ENCODE measurements at regions not wholly inside any gene's neighbourhood (a gene's known extent, or its start where the extent isn't known, plus 50 kb on each side); places are given as distances from the start of the nearest gene placed in this dataset.
"Not testable (repeated sequence)": the region's sequence is repeated elsewhere in the genome, so short reads cannot be mapped to it uniquely, and the experiment has no call there.

- no peaks in the 10 kb centered on the region for H3K36me3 ChIP-seq (ENCODE audit: control insufficient read depth, insufficient read depth, low read length, severe bottlenecking)
- peaks cover 16% of the 10 kb centered on the region for H3K27me3 ChIP-seq (replicated peaks; ENCODE audit: control insufficient read depth, insufficient read depth, low read length)
- no peaks in the 10 kb centered on the region for H3K4me1 ChIP-seq (ENCODE audit: control insufficient read depth, insufficient read depth, low read length)
- no peak overlapping the region for H3K4me3 ChIP-seq (ENCODE audit: low read length)
- no peak overlapping the region for H3K9ac ChIP-seq (ENCODE audit: low read length)
- DNase-seq (ENCODE audit: low read depth): no peak
- H3K9me3 ChIP-seq (ENCODE audit: control insufficient read depth, low read length): no peaks in the 10 kb centered on the region
Observed at GRCh38 chr10:61021926-61022325, 77.9 kb upstream of the RHOBTB1 start.

- Histone ChIP-seq H3K4me1 (ENCODE audit: control insufficient read depth, insufficient read depth, low read length) (no peaks in the 10 kb centered on the region), H3K4me3 (ENCODE audit: low read length) (no peak overlapping the region), H3K9ac (ENCODE audit: low read length) (no peak overlapping the region), H3K9me3 (ENCODE audit: control insufficient read depth, low read length) (no peaks in the 10 kb centered on the region), H3K36me3 (ENCODE audit: control insufficient read depth, insufficient read depth, low read length, severe bottlenecking) (no peaks in the 10 kb centered on the region), H3K27me3 (replicated peaks; ENCODE audit: control insufficient read depth, insufficient read depth, low read length) (peaks cover 12% of the 10 kb centered on the region)
- no peak for DNase-seq (ENCODE audit: low read depth)
Observed at GRCh38 chr10:61020420-61021158, 76.6 kb upstream of the RHOBTB1 start.

DNA sequence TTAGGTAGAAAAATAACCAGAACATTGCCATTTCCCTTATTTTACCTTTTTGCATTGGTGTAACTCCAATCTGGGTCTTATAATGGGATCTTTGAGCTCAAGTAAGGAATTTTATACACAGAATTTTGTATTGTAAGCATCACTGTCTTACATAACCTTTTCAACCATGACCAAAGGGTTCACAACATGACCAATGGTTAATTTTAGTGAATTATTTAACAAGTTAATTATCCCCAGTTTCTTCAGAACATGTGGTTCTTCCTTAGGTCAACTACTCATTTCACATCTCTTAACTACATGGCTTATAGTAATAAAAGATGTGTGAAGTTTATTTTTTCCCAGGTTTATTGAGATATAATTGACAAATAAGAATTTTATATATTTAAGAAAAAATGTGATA, 74.2 kb upstream of the RHOBTB1 start:
- Histone ChIP-seq H3K36me3 (ENCODE audit: control insufficient read depth, insufficient read depth, low read length, severe bottlenecking) (no peaks in the 10 kb centered on the region), H3K9me3 (ENCODE audit: control insufficient read depth, low read length) (no peaks in the 10 kb centered on the region), H3K4me1 (ENCODE audit: control insufficient read depth, insufficient read depth, low read length) (no peaks in the 10 kb centered on the region), H3K27me3 (replicated peaks; ENCODE audit: control insufficient read depth, insufficient read depth, low read length) (no peaks in the 10 kb centered on the region), H3K4me3 (ENCODE audit: low read length) (no peak overlapping the region), H3K9ac (ENCODE audit: low read length) (no peak overlapping the region)
- no peak for DNase-seq (ENCODE audit: low read depth)

GRCh38 chr10:61016630-61017029, 72.6 kb upstream of the RHOBTB1 start:
- peak; percentile 53 for DNase-seq (ENCODE audit: low read depth)
- H3K27me3 ChIP-seq (replicated peaks; ENCODE audit: control insufficient read depth, insufficient read depth, low read length): peaks cover 3% of the 10 kb centered on the region
- H3K4me3 ChIP-seq (ENCODE audit: low read length): no peak overlapping the region
- H3K4me1 ChIP-seq (ENCODE audit: control insufficient read depth, insufficient read depth, low read length): no peaks in the 10 kb centered on the region
- no peaks in the 10 kb centered on the region for H3K9me3 ChIP-seq (ENCODE audit: control insufficient read depth, low read length)
- no peaks in the 10 kb centered on the region for H3K36me3 ChIP-seq (ENCODE audit: control insufficient read depth, insufficient read depth, low read length, severe bottlenecking)
- no peak overlapping the region for H3K9ac ChIP-seq (ENCODE audit: low read length)

- H3K27me3 ChIP-seq (replicated peaks; ENCODE audit: control insufficient read depth, insufficient read depth, low read length): peaks cover 4% of the 10 kb centered on the region
- no peak overlapping the region for H3K4me3 ChIP-seq (ENCODE audit: low read length)
- H3K4me1 ChIP-seq (ENCODE audit: control insufficient read depth, insufficient read depth, low read length): no peaks in the 10 kb centered on the region
- no peak for DNase-seq (ENCODE audit: low read depth)
- H3K36me3 ChIP-seq (ENCODE audit: control insufficient read depth, insufficient read depth, low read length, severe bottlenecking): no peaks in the 10 kb centered on the region
- H3K9me3 ChIP-seq (ENCODE audit: control insufficient read depth, low read length): no peaks in the 10 kb centered on the region
- no peak overlapping the region for H3K9ac ChIP-seq (ENCODE audit: low read length)
Observed at GRCh38 chr10:61016007-61016406, 72.0 kb upstream of the RHOBTB1 start.

GRCh38 chr10:61010863-61011262, 66.9 kb upstream of the RHOBTB1 start:
- Histone ChIP-seq H3K9me3 (ENCODE audit: control insufficient read depth, low read length) (peaks cover 6% of the 10 kb centered on the region), H3K9ac (ENCODE audit: low read length) (no peak overlapping the region), H3K36me3 (ENCODE audit: control insufficient read depth, insufficient read depth, low read length, severe bottlenecking) (no peaks in the 10 kb centered on the region), H3K27me3 (replicated peaks; ENCODE audit: control insufficient read depth, insufficient read depth, low read length) (peaks cover 9% of the 10 kb centered on the region), H3K4me3 (ENCODE audit: low read length) (no peak overlapping the region), H3K4me1 (ENCODE audit: control insufficient read depth, insufficient read depth, low read length) (no peaks in the 10 kb centered on the region)
- no peak for DNase-seq (ENCODE audit: low read depth)

DNA sequence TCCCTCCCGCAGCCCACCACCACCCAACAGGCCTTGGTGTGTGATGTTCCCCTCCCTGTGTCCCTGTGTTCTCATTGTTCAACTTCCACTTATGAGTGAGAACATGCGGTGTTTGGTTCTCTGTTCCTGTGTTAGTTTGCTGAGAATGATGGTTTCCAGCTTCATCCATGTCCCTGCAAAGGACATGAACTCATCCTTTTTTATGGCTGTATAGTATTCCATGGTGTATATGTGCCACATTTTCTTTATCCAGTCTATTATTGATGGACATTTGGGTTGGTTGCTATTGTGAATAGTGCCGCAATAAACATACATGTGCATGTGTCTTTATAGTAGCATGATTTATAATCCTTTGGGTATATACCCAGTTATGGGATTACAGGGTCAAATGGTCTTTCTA, 59.1 kb upstream of the RHOBTB1 start:
- not testable (repeated sequence) for H3K4me1 ChIP-seq (ENCODE audit: control insufficient read depth, insufficient read depth, low read length); H3K9ac ChIP-seq (ENCODE audit: low read length); H3K4me3 ChIP-seq (ENCODE audit: low read length); H3K36me3 ChIP-seq (ENCODE audit: control insufficient read depth, insufficient read depth, low read length, severe bottlenecking); DNase-seq (ENCODE audit: low read depth); H3K9me3 ChIP-seq (ENCODE audit: control insufficient read depth, low read length)
- peaks cover 24% of the 10 kb centered on the region for H3K27me3 ChIP-seq (replicated peaks; ENCODE audit: control insufficient read depth, insufficient read depth, low read length)

DNA sequence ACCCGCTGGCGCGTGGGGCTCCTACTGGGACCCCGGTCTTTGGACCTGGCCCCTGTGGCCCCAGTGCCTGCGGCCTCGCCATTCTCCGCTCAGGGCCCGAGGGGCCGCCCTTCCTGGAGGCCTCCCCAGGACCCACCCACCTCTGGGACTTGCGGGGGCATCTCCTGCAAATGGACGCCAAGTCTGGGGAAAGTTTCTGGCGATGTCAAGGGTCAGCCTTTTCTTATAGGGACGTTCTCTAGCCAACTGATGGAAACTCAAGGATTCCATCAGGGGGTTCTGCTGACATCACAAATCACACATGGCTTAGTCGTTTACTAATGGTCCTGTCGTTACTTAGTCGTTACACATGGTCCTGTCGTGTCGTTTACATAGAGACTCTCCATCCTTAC, 57.7 kb upstream of the RHOBTB1 start:
- no peak for DNase-seq (ENCODE audit: low read depth)
- H3K4me3 ChIP-seq (ENCODE audit: low read length): no peak overlapping the region
- H3K4me1 ChIP-seq (ENCODE audit: control insufficient read depth, insufficient read depth, low read length): no peaks in the 10 kb centered on the region

GRCh38 chr10:61000769-61001730, 57.1 kb upstream of the RHOBTB1 start:
- Histone ChIP-seq H3K27me3 (replicated peaks; ENCODE audit: control insufficient read depth, insufficient read depth, low read length) (peaks cover 20% of the 10 kb centered on the region), H3K9me3 (ENCODE audit: control insufficient read depth, low read length) (peaks cover under 1% of the 10 kb centered on the region), H3K9ac (ENCODE audit: low read length) (no peak overlapping the region), H3K36me3 (ENCODE audit: control insufficient read depth, insufficient read depth, low read length, severe bottlenecking) (no peaks in the 10 kb centered on the region), H3K4me3 (ENCODE audit: low read length) (no peak overlapping the region), H3K4me1 (ENCODE audit: control insufficient read depth, insufficient read depth, low read length) (no peaks in the 10 kb centered on the region)
- peak; percentile 32 for DNase-seq (ENCODE audit: low read depth)

More for the DNA sequence above, 57.7 kb upstream of the RHOBTB1 start:
- H3K9me3 ChIP-seq (ENCODE audit: control insufficient read depth, low read length): peaks cover 6% of the 10 kb centered on the region
- H3K27me3 ChIP-seq (replicated peaks; ENCODE audit: control insufficient read depth, insufficient read depth, low read length): peaks cover 24% of the 10 kb centered on the region
- H3K36me3 ChIP-seq (ENCODE audit: control insufficient read depth, insufficient read depth, low read length, severe bottlenecking): no peaks in the 10 kb centered on the region
- no peak overlapping the region for H3K9ac ChIP-seq (ENCODE audit: low read length)

- no peak overlapping the region for H3K9ac ChIP-seq (ENCODE audit: low read length)
- no peaks in the 10 kb centered on the region for H3K36me3 ChIP-seq (ENCODE audit: control insufficient read depth, insufficient read depth, low read length, severe bottlenecking)
- H3K4me1 ChIP-seq (ENCODE audit: control insufficient read depth, insufficient read depth, low read length): no peaks in the 10 kb centered on the region
- no peaks in the 10 kb centered on the region for H3K9me3 ChIP-seq (ENCODE audit: control insufficient read depth, low read length)
- DNase-seq (ENCODE audit: low read depth): no peak
- H3K4me3 ChIP-seq (ENCODE audit: low read length): no peak overlapping the region
- peaks cover 19% of the 10 kb centered on the region for H3K27me3 ChIP-seq (replicated peaks; ENCODE audit: control insufficient read depth, insufficient read depth, low read length)
Observed at GRCh38 chr10:60998932-60999331, 54.9 kb upstream of the RHOBTB1 start.

GRCh38 chr10:60994128-60994527, 50.1 kb upstream of the RHOBTB1 start:
- Histone ChIP-seq H3K36me3 (ENCODE audit: control insufficient read depth, insufficient read depth, low read length, severe bottlenecking) (no peaks in the 10 kb centered on the region), H3K27me3 (replicated peaks; ENCODE audit: control insufficient read depth, insufficient read depth, low read length) (no peaks in the 10 kb centered on the region), H3K9me3 (ENCODE audit: control insufficient read depth, low read length) (peaks cover 6% of the 10 kb centered on the region), H3K4me3 (ENCODE audit: low read length) (no peak overlapping the region), H3K9ac (ENCODE audit: low read length) (no peak overlapping the region), H3K4me1 (ENCODE audit: control insufficient read depth, insufficient read depth, low read length) (no peaks in the 10 kb centered on the region)
- DNase-seq (ENCODE audit: low read depth): no peak

All from adipocyte (in vitro differentiated cells).